ENCODE measurements at regions not wholly inside any gene's neighbourhood (a gene's known extent, or its start where the extent isn't known, plus 50 kb on each side); places are given as distances from the start of the nearest gene placed in this dataset.

DNA sequence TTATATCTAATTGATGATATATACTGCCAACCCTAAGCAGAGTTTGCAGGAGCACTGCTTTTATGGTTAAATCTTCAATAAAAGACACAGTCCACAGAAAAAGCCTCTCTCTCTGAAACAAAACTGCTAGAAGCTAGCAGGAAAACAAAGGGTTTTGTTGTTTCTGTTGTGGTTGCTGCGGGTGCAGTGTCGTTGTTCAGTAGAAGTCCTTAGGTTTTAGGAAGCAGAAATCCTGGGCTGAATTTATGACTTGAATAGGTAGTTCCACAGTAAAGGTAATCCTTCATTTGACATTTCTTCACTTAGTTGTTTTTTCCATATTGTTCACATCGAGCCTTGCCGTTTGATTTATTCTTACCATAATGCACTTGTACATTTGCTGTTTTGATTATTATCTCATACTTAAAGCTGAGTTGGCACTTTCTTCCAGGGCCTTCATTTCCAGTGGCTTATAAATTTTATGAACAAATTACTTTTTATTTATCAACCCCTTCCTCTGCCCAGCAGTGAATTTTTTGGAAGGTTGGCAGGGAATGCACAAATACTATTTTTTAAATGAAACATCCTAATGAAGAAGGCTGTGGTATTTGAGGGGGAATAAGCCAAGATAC, 209.6 kb upstream of the SLC30A5 start:
- H3K36me3 ChIP-seq, result no peaks in the 10 kb centered on the region
- no peaks in the 10 kb centered on the region for H3K27me3 ChIP-seq
- no peaks in the 10 kb centered on the region for H3K9me3 ChIP-seq (ENCODE audit: low read depth)
- TF ChIP-seq, protein P1, sequence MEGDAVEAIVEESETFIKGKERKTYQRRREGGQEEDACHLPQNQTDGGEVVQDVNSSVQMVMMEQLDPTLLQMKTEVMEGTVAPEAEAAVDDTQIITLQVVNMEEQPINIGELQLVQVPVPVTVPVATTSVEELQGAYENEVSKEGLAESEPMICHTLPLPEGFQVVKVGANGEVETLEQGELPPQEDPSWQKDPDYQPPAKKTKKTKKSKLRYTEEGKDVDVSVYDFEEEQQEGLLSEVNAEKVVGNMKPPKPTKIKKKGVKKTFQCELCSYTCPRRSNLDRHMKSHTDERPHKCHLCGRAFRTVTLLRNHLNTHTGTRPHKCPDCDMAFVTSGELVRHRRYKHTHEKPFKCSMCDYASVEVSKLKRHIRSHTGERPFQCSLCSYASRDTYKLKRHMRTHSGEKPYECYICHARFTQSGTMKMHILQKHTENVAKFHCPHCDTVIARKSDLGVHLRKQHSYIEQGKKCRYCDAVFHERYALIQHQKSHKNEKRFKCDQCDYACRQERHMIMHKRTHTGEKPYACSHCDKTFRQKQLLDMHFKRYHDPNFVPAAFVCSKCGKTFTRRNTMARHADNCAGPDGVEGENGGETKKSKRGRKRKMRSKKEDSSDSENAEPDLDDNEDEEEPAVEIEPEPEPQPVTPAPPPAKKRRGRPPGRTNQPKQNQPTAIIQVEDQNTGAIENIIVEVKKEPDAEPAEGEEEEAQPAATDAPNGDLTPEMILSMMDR (IDR thresholded peaks at IDR 0.05; ENCODE audit: low read depth, low read length), result no peak
- no peak overlapping the region for H3K27ac ChIP-seq
- no peak overlapping the region for H3K4me3 ChIP-seq
- no peak for DNase-seq (ENCODE audit: low read depth in 1 of 2, low spot score in 1 of 2)
- no peaks in the 10 kb centered on the region for H3K4me1 ChIP-seq (ENCODE audit: low read depth)

DNA sequence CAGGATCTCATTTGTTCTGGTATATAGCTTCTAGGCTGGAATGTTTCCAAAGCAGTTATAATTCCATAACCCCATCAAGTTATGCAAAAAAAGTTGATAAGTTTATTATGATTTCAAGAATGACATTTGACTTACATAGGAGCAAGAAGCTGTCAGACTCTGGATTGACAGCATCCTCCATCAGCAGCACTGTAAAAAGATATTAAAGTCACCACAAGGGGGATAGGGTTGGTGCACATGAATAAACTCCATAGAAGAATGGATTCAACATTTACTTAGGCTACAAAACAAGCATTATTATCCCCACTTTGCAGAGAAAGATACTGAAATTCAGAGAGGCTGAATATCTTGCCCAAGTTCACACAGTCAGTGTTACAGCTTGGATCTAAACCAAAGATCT, 208.9 kb upstream of the SLC30A5 start:
- Histone ChIP-seq H3K27me3 (no peaks in the 10 kb centered on the region), H3K27ac (no peak overlapping the region), H3K9me3 (ENCODE audit: low read depth) (no peaks in the 10 kb centered on the region), H3K4me3 (no peak overlapping the region), H3K36me3 (no peaks in the 10 kb centered on the region), H3K4me1 (ENCODE audit: low read depth) (no peaks in the 10 kb centered on the region)
- TF ChIP-seq, protein P1 (IDR thresholded peaks at IDR 0.05; ENCODE audit: low read depth, low read length), result peak; percentile 26
- peak in 1 of 2 donors; percentile 30 for DNase-seq (ENCODE audit: low read depth in 1 of 2, low spot score in 1 of 2)

DNA sequence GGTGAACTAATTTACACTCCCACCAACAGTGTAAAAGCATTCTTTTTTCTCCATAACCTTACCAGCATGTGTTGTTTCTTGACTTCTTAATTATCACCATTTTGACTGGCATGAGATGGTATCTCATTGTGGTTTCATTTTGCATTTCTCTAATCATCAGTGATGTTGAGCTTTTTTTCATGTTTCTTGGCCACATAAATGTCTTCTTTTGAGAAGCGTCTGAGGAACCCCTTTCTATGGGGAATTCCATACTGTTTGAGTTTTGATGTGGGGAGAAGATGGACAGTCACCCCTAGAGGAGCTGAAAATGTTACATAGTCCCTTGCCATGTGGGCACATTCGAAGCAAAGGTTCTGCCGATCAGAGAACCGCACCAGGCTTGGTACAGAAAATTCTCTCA, 207.0 kb upstream of the SLC30A5 start:
- Histone ChIP-seq H3K4me1 (ENCODE audit: low read depth) (no peaks in the 10 kb centered on the region), H3K36me3 (no peaks in the 10 kb centered on the region), H3K4me3 (no peak overlapping the region), H3K27ac (no peak overlapping the region), H3K9me3 (ENCODE audit: low read depth) (no peaks in the 10 kb centered on the region), H3K27me3 (no peaks in the 10 kb centered on the region)
- DNase-seq (ENCODE audit: low read depth in 1 of 2, low spot score in 1 of 2), result no peak
- TF ChIP-seq, protein P1 (IDR thresholded peaks at IDR 0.05; ENCODE audit: low read depth, low read length), result no peak

DNA sequence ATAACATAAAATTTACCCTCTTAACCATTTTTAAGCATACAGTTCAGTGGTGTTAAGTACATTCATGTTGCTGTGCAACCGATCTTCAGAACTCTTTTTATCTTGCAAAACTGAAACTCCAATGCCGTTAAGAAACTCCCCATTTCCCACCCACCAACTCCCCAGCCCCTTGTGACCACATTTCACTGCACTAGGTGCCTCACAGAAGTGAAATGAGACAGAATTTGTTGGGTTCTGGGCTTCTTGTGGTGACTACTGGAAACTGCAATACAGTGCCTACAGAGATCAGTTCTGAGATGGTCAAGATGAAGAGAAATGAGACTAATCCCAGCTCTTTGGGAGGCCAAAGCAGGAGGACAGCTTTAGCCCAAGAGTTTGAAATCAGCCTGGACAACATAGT, 202.1 kb upstream of the SLC30A5 start:
- no peaks in the 10 kb centered on the region for H3K36me3 ChIP-seq
- DNase-seq (ENCODE audit: low read depth in 1 of 2, low spot score in 1 of 2), result no peak
- H3K9me3 ChIP-seq (ENCODE audit: low read depth), result no peaks in the 10 kb centered on the region
- H3K4me3 ChIP-seq, result no peak overlapping the region
- no peak overlapping the region for H3K27ac ChIP-seq
- TF ChIP-seq, protein P1 (IDR thresholded peaks at IDR 0.05; ENCODE audit: low read depth, low read length), result no peak
- no peaks in the 10 kb centered on the region for H3K27me3 ChIP-seq
- H3K4me1 ChIP-seq (ENCODE audit: low read depth), result no peaks in the 10 kb centered on the region

DNA sequence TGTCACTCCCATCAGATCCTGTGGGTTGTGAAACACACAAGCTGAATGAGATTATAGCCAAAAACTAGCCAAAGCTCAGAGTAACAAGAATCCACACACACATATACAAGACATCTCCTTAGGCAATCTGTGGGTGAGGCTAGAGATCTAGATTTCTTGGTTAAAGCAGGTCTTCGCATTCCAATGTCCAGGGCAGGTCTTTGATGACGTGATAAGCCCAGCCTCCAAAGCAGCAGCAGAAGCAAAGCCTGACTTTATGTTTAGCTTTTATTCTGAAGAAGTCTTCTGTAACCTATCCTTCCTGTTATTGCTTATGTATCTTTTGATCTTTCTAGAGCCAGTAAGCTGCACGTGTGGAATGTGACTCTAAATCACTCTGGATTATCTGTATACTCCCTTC, 199.1 kb upstream of the SLC30A5 start:
- DNase-seq (ENCODE audit: low read depth in 1 of 2, low spot score in 1 of 2), result peak in 1 of 2 donors; percentile 17
- Histone ChIP-seq H3K4me3 (no peak overlapping the region), H3K4me1 (ENCODE audit: low read depth) (no peaks in the 10 kb centered on the region), H3K27me3 (no peaks in the 10 kb centered on the region), H3K27ac (no peak overlapping the region), H3K36me3 (no peaks in the 10 kb centered on the region), H3K9me3 (ENCODE audit: low read depth) (no peaks in the 10 kb centered on the region)
- TF ChIP-seq, protein P1 (IDR thresholded peaks at IDR 0.05; ENCODE audit: low read depth, low read length), result no peak

Data from cardiac muscle cell (in vitro differentiated cells and primary cell).